Cardiac fibroblast (primary cell): ENCODE measurements at regions not wholly inside any gene's neighbourhood (a gene's known extent, or its start where the extent isn't known, plus 50 kb on each side); places are given as distances from the start of the nearest gene placed in this dataset.
A peak's percentile ranks its signal among the peaks of the same experiment; 100 is the strongest.

ENCODE experiments used
- DNase-seq, 2 donors: peaks; one replicate each; pipeline versions ENCODE4 v3.0.0 to v3.0.0-alpha.2; 2010; ENCODE audit warnings: low read depth in 2 of 2
- H3K4me3 ChIP-seq, 2 donors: replicated peaks in 1 of 2; 1 replicate in 1 of 2; 2 replicates in 1 of 2; pipeline ENCODE4 v1.5.1; 2011; ENCODE audit warnings: low read depth in 2 of 2, low read length in 2 of 2, mild to moderate bottlenecking in 2 of 2, moderate library complexity in 1 of 2
- CTCF ChIP-seq: IDR thresholded peaks from one replicate; pipeline ENCODE4 v1.5.1; 2011; ENCODE audit warnings: low read depth, mild to moderate bottlenecking, low read length, inconsistent platforms

GRCh38 chr1:57644667-57645066, 220.8 kb upstream of the DAB1 start:
- H3K4me3 ChIP-seq, result no peak overlapping the region
- no peak for TF ChIP-seq CTCF
- DNase-seq, result no peak

- no peak overlapping the region for H3K4me3 ChIP-seq
- TF ChIP-seq CTCF, result no peak
- DNase-seq, result no peak
These were observed 214.4 kb upstream of the DAB1 start for GRCh38 chr1:57638239-57638638.

DNA sequence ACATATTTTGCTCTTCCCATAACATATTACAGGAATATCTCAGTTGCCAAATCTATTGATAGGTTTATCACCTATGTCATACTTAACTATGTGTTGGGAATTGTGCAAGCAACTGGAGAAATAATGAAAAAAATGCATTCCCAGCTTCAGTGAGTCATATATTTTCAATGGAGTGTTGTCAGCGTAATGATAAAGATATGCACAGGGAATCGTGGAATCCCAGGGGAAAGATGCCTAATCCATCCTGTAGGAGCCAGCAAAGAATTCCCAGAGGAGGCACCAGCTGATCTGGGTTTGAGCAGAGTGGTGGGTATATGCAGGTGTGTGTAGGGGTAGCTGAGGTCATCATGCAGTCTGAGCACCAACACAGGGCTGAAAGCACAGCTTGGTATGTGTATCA, 213.3 kb upstream of the DAB1 start:
- DNase-seq, result peak; percentile 70 to 78
- no peak overlapping the region for H3K4me3 ChIP-seq
- TF ChIP-seq CTCF, result no peak

GRCh38 chr1:57633881-57634280, 210.0 kb upstream of the DAB1 start:
- DNase-seq, result no peak
- no peak overlapping the region for H3K4me3 ChIP-seq
- no peak for TF ChIP-seq CTCF

DNA sequence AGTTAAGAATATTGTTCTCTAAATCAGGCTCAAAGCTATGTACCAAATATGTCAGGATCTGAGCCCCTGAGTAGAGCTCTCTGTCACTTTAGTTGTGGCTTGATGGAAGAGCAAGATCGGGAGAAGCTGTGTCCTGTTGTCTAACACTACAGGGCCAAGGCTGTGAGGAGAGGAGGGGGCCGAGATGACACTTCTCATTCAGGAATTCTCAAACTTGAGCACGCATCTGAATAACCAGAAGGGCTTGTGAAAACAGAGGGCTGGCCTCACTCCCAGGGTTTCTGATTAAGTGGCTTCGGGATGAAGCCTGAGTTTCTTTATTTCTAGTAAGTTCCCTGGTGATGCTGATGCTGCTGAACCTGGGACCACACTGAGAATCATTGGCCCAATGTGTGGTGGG, 209.2 kb upstream of the DAB1 start:
- DNase-seq, result peak in 1 of 2 donors; percentile 6
- TF ChIP-seq CTCF, result no peak

GRCh38 chr1:57632401-57632800, 208.5 kb upstream of the DAB1 start:
- H3K4me3 ChIP-seq, result no peak overlapping the region
- peak; percentile 38 to 41 for DNase-seq
- TF ChIP-seq CTCF, result no peak

More for the DNA sequence above, 209.2 kb upstream of the DAB1 start:
- no peak overlapping the region for H3K4me3 ChIP-seq

DNA sequence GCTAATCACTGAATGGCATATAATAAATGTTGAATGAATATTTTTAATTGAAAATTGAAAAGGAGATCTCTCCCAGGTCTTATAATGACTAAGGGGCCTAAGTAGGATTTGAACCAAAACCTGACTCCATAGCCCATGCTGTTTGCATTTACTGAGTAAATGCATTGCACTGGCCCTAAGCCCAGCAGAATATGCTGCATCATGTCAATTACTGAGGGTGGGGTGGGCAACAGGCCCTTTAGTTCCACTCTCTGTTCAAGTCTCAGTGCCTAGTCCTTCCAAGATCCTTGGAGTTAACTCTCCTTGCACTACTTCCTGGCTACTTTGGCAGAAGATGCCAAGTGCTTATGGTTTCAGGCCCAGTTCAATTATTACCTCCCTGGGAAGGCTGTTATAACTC, 203.8 kb upstream of the DAB1 start:
- no peak for TF ChIP-seq CTCF
- no peak overlapping the region for H3K4me3 ChIP-seq
- no peak for DNase-seq
